AG04450 (cell line): ENCODE measurements at regions not wholly inside any gene's neighbourhood (a gene's known extent, or its start where the extent isn't known, plus 50 kb on each side); places are given as distances from the start of the nearest gene placed in this dataset.

Source experiments
- CTCF ChIA-PET: fragments of 300-600, 350-600 bp; formaldehyde crosslinking; extraction: SDS; loops from one replicate; lab custom pipeline; 2022; ENCODE audit warnings: antibody characterized with exemption, inconsistent platforms; lab: Charles Lee
- POLR2A ChIA-PET: fragments of 350-600 bp; formaldehyde crosslinking; extraction: SDS; loops from one replicate; lab custom pipeline; 2021; ENCODE audit warnings: antibody characterized with exemption, inconsistent platforms; lab: Yijun Ruan, JAX
- DNase-seq: peaks from one replicate; pipeline ENCODE4 v3.0.0-alpha.2; 2011; ENCODE audit warnings: low read depth, low spot score
- H3K27ac ChIP-seq: one replicate; pipeline ENCODE4 v1.5.1; 2012; ENCODE audit warnings: low read depth, low read length, control low read depth
- H3K27me3 ChIP-seq: one replicate; pipeline ENCODE4 v1.6.0; 2012; ENCODE audit warnings: low read length; ENCODE audit not compliant: control insufficient read depth, insufficient read depth
- H3K4me3 ChIP-seq: 2 replicates; pipeline ENCODE4 v1.5.1; 2011; ENCODE audit warnings: mild to moderate bottlenecking, low read depth, low read length, control low read depth
- H3K9me3 ChIP-seq: 2 replicates; pipeline ENCODE4 v1.5.1; 2012; ENCODE audit warnings: low read length; ENCODE audit not compliant: control insufficient read depth, insufficient read depth
- CTCF ChIP-seq: IDR thresholded peaks from 2 replicates; pipeline ENCODE4 v1.5.1; 2011; ENCODE audit warnings: low read depth, low read length, control low read depth, inconsistent platforms

GRCh38 chr11:134864968-134865305, 452.9 kb upstream of the B3GAT1 start:
- ChIA-PET POLR2A (no interaction called here), CTCF (no interaction called here)
- no peak for DNase-seq
- no peak for TF ChIP-seq CTCF
- no peak overlapping the region for H3K4me3 ChIP-seq
- no peak overlapping the region for H3K27ac ChIP-seq
- peaks cover 9% of the 10 kb centered on the region for H3K9me3 ChIP-seq
- no peaks in the 10 kb centered on the region for H3K27me3 ChIP-seq

- CTCF ChIA-PET = no interaction called here
- Histone ChIP-seq H3K27ac (no peak overlapping the region), H3K9me3 (peaks cover 9% of the 10 kb centered on the region), H3K4me3 (no peak overlapping the region), H3K27me3 (no peaks in the 10 kb centered on the region)
- POLR2A ChIA-PET = no interaction called here
- no peak for DNase-seq
- TF ChIP-seq CTCF = no peak
These were observed 452.4 kb upstream of the B3GAT1 start for GRCh38 chr11:134864233-134864967.

- no peak for TF ChIP-seq CTCF
- no peak for DNase-seq
- Histone ChIP-seq H3K27me3 (no peaks in the 10 kb centered on the region), H3K27ac (no peak overlapping the region), H3K9me3 (peaks cover 9% of the 10 kb centered on the region), H3K4me3 (no peak overlapping the region)
- ChIA-PET POLR2A (interaction anchor here (0.5 kb wide), 1 partner anchor 794 kb away, joined by 3 read pairs; the partner anchor contains the start of gene JAM3), CTCF (no interaction called here)
These were observed 451.3 kb upstream of the B3GAT1 start for GRCh38 chr11:134863294-134863693.

GRCh38 chr11:134862587-134863195, 450.6 kb upstream of the B3GAT1 start:
- POLR2A ChIA-PET = interaction anchor here (0.5 kb wide), 1 partner anchor 794 kb away, joined by 3 read pairs; the partner anchor contains the start of gene JAM3
- no peak overlapping the region for H3K27ac ChIP-seq
- no peak overlapping the region for H3K4me3 ChIP-seq
- no peak for TF ChIP-seq CTCF
- H3K9me3 ChIP-seq = peaks cover 9% of the 10 kb centered on the region
- CTCF ChIA-PET = no interaction called here
- no peaks in the 10 kb centered on the region for H3K27me3 ChIP-seq
- no peak for DNase-seq

- H3K27ac ChIP-seq = no peak overlapping the region
- H3K9me3 ChIP-seq = peaks cover 12% of the 10 kb centered on the region
- DNase-seq = no peak
- ChIA-PET CTCF (no interaction called here), POLR2A (no interaction called here)
- no peak overlapping the region for H3K4me3 ChIP-seq
- no peak for TF ChIP-seq CTCF
- no peaks in the 10 kb centered on the region for H3K27me3 ChIP-seq
These were observed 450.1 kb upstream of the B3GAT1 start for GRCh38 chr11:134862105-134862502.
